GM23338 (cell line): ENCODE measurements at regions not wholly inside any gene's neighbourhood (a gene's known extent, or its start where the extent isn't known, plus 50 kb on each side); places are given as distances from the start of the nearest gene placed in this dataset.

Experiments
- ATAC-seq: fragments of 200-7000 bp; cut with Tn5 transposase; 3 replicates; pipeline ENCODE4 v1.9.1; 2020
- DNase-seq: peaks from one replicate; pipeline ENCODE4 v3.0.0-alpha.2; 2015; ENCODE audit warnings: low spot score
- H2AFZ ChIP-seq: fragments of 200-600 bp; sonication (generic); 2 replicates; pipeline ENCODE4 v1.8.0; 2016; ENCODE audit warnings: antibody characterized with exemption, mild to moderate bottlenecking, moderate library complexity
- H3F3A ChIP-seq: fragments of 200-600 bp; sonication (generic); replicated peaks from 2 replicates; pipeline ENCODE4 v1.8.0; 2017; ENCODE audit warnings: antibody characterized with exemption, mixed run types, low read depth
- H3K27ac ChIP-seq: fragments of 200-600 bp; sonication (generic); 2 replicates; pipeline ENCODE4 v1.6.1; 2016; ENCODE audit warnings: low read depth
- H3K27me3 ChIP-seq: fragments of 200-600 bp; sonication (generic); 2 replicates; pipeline ENCODE4 v1.8.0; 2016; ENCODE audit warnings: mild to moderate bottlenecking, mixed run types, moderate library complexity; ENCODE audit not compliant: insufficient read depth
- H3K36me3 ChIP-seq: fragments of 200-600 bp; sonication (generic); 2 replicates; pipeline ENCODE4 v1.8.0; 2016; ENCODE audit warnings: mild to moderate bottlenecking; ENCODE audit not compliant: insufficient read depth
- H3K4me1 ChIP-seq: fragments of 200-600 bp; sonication (generic); 2 replicates; pipeline ENCODE4 v1.8.0; 2016; ENCODE audit warnings: mild to moderate bottlenecking, moderate library complexity; ENCODE audit not compliant: insufficient read depth
- H3K4me2 ChIP-seq: fragments of 200-600 bp; sonication (generic); 2 replicates; pipeline ENCODE4 v1.7.1; 2017; ENCODE audit warnings: mixed run types
- H3K4me3 ChIP-seq: fragments of 200-600 bp; sonication (generic); 2 replicates; pipeline ENCODE4 v1.6.1; 2016; ENCODE audit warnings: mixed run types
- H3K79me2 ChIP-seq: fragments of 200-600 bp; sonication (generic); replicated peaks from 2 replicates; pipeline ENCODE4 v1.8.0; 2017; ENCODE audit warnings: mild to moderate bottlenecking; ENCODE audit not compliant: insufficient read depth
- H3K9me2 ChIP-seq: fragments of 200-600 bp; sonication (generic); 2 replicates; pipeline ENCODE4 v1.8.0; 2017; ENCODE audit not compliant: insufficient read depth
- H4K20me1 ChIP-seq: fragments of 200-600 bp; sonication (generic); replicated peaks from 2 replicates; pipeline ENCODE4 v1.8.0; 2017; ENCODE audit warnings: mild to moderate bottlenecking; ENCODE audit not compliant: insufficient read depth
- H3K27ac Mint-ChIP-seq: 2 replicates; pipeline ENCODE4 v1.8.0; 2020; ENCODE audit warnings: inconsistent platforms, mild to moderate bottlenecking, moderate library complexity, mixed read lengths
- H3K27me3 Mint-ChIP-seq: 3 replicates; pipeline ENCODE4 v1.8.0; 2022; ENCODE audit warnings: low read depth, mild to moderate bottlenecking, moderate library complexity, mixed read lengths, inconsistent platforms; ENCODE audit not compliant: insufficient read depth, poor library complexity
- H3K36me3 Mint-ChIP-seq: 3 replicates; pipeline ENCODE4 v1.8.0; 2021; ENCODE audit warnings: low read depth, mild to moderate bottlenecking, inconsistent platforms, moderate library complexity, mixed read lengths
- H3K4me1 Mint-ChIP-seq: 3 replicates; pipeline ENCODE4 v1.8.0; 2020; ENCODE audit warnings: mild to moderate bottlenecking, inconsistent platforms, mixed read lengths
- H3K4me3 Mint-ChIP-seq: 3 replicates; pipeline ENCODE4 v1.8.0; 2021; ENCODE audit warnings: moderate library complexity, mild to moderate bottlenecking, inconsistent platforms, mixed read lengths
- H3K9me3 Mint-ChIP-seq: 3 replicates; pipeline ENCODE4 v1.8.0; 2020; ENCODE audit warnings: moderate library complexity, mild to moderate bottlenecking, inconsistent platforms, mixed read lengths
- CREB1 ChIP-seq: fragments of 250-450 bp; sonication (Bioruptor Pico); IDR thresholded peaks from 2 replicates; pipeline ENCODE4 v1.5.0; 2020; ENCODE audit warnings: low read depth, mild to moderate bottlenecking, moderate library complexity
- EZH2 ChIP-seq: fragments of 200-600 bp; sonication (generic); IDR thresholded peaks from one replicate; pipeline ENCODE4 v1.8.0; 2017; ENCODE audit warnings: antibody characterized with exemption, mild to moderate bottlenecking, low read depth; ENCODE audit not compliant: unreplicated experiment
- EZH2phosphoT487 ChIP-seq: fragments of 200-600 bp; sonication (generic); IDR thresholded peaks from one replicate; pipeline ENCODE4 v1.8.1; 2018; ENCODE audit warnings: antibody characterized with exemption; ENCODE audit not compliant: unreplicated experiment
- JUNB ChIP-seq: IDR thresholded peaks from one replicate; pipeline ENCODE4 v1.6.1; 2016; ENCODE audit warnings: antibody characterized with exemption; ENCODE audit not compliant: unreplicated experiment
- NANOG ChIP-seq: IDR thresholded peaks from 2 replicates; pipeline ENCODE4 v1.6.1; 2016; ENCODE audit warnings: antibody characterized with exemption, borderline replicate concordance
- STAT1 ChIP-seq: IDR thresholded peaks from one replicate; pipeline ENCODE4 v1.6.1; 2016; ENCODE audit warnings: antibody characterized with exemption; ENCODE audit not compliant: unreplicated experiment
- ZNF114 ChIP-seq: fragments of 250-450 bp; sonication (Bioruptor Pico); IDR thresholded peaks from 2 replicates; pipeline ENCODE4 v1.5.0; 2020; ENCODE audit warnings: mild to moderate bottlenecking, moderate library complexity
- ZNF331 ChIP-seq: fragments of 250-450 bp; sonication (Bioruptor Pico); IDR thresholded peaks from 2 replicates; pipeline ENCODE4 v1.5.0; 2020; ENCODE audit warnings: low read depth, mild to moderate bottlenecking, moderate library complexity
- TF ChIP-seq, protein P1 (sequence below): IDR thresholded peaks from one replicate; pipeline ENCODE4 v1.6.1; 2018; ENCODE audit warnings: antibody characterized with exemption; ENCODE audit not compliant: unreplicated experiment
- TF ChIP-seq, protein P2 (sequence below): IDR thresholded peaks from 2 replicates; pipeline ENCODE4 v1.6.1; 2016; ENCODE audit warnings: antibody characterized with exemption
- TF ChIP-seq, protein P3 (sequence below): fragments of 250-450 bp; sonication (Bioruptor Pico); IDR thresholded peaks from 2 replicates; pipeline ENCODE4 v1.5.0; 2020; ENCODE audit warnings: mild to moderate bottlenecking, moderate library complexity
- TF ChIP-seq, protein P4 (sequence below), 2 experiments: fragments of 200-600 bp in 1 of 2; sonication (generic) in 1 of 2; conservative IDR thresholded peaks; 2 replicates each; pipeline versions ENCODE4 v1.5.1 to v1.6.1; 2016 to 2017; ENCODE audit warnings: antibody characterized with exemption in 2 of 2, low read depth in 2 of 2, mild to moderate bottlenecking in 2 of 2, moderate library complexity in 1 of 2

GRCh38 chr9:84485539-84485938 lies 145.0 kb upstream of the SLC28A3 start (continued):
- TF ChIP-seq, protein P1, sequence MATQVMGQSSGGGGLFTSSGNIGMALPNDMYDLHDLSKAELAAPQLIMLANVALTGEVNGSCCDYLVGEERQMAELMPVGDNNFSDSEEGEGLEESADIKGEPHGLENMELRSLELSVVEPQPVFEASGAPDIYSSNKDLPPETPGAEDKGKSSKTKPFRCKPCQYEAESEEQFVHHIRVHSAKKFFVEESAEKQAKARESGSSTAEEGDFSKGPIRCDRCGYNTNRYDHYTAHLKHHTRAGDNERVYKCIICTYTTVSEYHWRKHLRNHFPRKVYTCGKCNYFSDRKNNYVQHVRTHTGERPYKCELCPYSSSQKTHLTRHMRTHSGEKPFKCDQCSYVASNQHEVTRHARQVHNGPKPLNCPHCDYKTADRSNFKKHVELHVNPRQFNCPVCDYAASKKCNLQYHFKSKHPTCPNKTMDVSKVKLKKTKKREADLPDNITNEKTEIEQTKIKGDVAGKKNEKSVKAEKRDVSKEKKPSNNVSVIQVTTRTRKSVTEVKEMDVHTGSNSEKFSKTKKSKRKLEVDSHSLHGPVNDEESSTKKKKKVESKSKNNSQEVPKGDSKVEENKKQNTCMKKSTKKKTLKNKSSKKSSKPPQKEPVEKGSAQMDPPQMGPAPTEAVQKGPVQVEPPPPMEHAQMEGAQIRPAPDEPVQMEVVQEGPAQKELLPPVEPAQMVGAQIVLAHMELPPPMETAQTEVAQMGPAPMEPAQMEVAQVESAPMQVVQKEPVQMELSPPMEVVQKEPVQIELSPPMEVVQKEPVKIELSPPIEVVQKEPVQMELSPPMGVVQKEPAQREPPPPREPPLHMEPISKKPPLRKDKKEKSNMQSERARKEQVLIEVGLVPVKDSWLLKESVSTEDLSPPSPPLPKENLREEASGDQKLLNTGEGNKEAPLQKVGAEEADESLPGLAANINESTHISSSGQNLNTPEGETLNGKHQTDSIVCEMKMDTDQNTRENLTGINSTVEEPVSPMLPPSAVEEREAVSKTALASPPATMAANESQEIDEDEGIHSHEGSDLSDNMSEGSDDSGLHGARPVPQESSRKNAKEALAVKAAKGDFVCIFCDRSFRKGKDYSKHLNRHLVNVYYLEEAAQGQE, result no peak
- TF ChIP-seq ZNF114 (CRISPR knock-in tag) (no peak), NANOG (no peak), STAT1 (no peak)

- Mint-ChIP-seq H3K27ac (no peak overlapping the region), H3K4me1 (peaks cover 7% of the 10 kb centered on the region; the same call in 2 of the 3 replicates), H3K4me3 (no peak overlapping the region), H3K27me3 (peaks cover 5% of the 10 kb centered on the region), H3K9me3 (no peaks in the 10 kb centered on the region), H3K36me3 (no peaks in the 10 kb centered on the region)
- no peak for TF ChIP-seq EZH2phosphoT487
- no peak for TF ChIP-seq ZNF114 (CRISPR knock-in tag)
- no peak for TF ChIP-seq CREB1
- TF ChIP-seq EZH2, result no peak
- TF ChIP-seq ZNF331, result no peak
- TF ChIP-seq NANOG, result no peak
- TF ChIP-seq STAT1, result no peak
- TF ChIP-seq, protein P2, sequence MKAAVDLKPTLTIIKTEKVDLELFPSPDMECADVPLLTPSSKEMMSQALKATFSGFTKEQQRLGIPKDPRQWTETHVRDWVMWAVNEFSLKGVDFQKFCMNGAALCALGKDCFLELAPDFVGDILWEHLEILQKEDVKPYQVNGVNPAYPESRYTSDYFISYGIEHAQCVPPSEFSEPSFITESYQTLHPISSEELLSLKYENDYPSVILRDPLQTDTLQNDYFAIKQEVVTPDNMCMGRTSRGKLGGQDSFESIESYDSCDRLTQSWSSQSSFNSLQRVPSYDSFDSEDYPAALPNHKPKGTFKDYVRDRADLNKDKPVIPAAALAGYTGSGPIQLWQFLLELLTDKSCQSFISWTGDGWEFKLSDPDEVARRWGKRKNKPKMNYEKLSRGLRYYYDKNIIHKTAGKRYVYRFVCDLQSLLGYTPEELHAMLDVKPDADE, result no peak
- TF ChIP-seq, protein P3, sequence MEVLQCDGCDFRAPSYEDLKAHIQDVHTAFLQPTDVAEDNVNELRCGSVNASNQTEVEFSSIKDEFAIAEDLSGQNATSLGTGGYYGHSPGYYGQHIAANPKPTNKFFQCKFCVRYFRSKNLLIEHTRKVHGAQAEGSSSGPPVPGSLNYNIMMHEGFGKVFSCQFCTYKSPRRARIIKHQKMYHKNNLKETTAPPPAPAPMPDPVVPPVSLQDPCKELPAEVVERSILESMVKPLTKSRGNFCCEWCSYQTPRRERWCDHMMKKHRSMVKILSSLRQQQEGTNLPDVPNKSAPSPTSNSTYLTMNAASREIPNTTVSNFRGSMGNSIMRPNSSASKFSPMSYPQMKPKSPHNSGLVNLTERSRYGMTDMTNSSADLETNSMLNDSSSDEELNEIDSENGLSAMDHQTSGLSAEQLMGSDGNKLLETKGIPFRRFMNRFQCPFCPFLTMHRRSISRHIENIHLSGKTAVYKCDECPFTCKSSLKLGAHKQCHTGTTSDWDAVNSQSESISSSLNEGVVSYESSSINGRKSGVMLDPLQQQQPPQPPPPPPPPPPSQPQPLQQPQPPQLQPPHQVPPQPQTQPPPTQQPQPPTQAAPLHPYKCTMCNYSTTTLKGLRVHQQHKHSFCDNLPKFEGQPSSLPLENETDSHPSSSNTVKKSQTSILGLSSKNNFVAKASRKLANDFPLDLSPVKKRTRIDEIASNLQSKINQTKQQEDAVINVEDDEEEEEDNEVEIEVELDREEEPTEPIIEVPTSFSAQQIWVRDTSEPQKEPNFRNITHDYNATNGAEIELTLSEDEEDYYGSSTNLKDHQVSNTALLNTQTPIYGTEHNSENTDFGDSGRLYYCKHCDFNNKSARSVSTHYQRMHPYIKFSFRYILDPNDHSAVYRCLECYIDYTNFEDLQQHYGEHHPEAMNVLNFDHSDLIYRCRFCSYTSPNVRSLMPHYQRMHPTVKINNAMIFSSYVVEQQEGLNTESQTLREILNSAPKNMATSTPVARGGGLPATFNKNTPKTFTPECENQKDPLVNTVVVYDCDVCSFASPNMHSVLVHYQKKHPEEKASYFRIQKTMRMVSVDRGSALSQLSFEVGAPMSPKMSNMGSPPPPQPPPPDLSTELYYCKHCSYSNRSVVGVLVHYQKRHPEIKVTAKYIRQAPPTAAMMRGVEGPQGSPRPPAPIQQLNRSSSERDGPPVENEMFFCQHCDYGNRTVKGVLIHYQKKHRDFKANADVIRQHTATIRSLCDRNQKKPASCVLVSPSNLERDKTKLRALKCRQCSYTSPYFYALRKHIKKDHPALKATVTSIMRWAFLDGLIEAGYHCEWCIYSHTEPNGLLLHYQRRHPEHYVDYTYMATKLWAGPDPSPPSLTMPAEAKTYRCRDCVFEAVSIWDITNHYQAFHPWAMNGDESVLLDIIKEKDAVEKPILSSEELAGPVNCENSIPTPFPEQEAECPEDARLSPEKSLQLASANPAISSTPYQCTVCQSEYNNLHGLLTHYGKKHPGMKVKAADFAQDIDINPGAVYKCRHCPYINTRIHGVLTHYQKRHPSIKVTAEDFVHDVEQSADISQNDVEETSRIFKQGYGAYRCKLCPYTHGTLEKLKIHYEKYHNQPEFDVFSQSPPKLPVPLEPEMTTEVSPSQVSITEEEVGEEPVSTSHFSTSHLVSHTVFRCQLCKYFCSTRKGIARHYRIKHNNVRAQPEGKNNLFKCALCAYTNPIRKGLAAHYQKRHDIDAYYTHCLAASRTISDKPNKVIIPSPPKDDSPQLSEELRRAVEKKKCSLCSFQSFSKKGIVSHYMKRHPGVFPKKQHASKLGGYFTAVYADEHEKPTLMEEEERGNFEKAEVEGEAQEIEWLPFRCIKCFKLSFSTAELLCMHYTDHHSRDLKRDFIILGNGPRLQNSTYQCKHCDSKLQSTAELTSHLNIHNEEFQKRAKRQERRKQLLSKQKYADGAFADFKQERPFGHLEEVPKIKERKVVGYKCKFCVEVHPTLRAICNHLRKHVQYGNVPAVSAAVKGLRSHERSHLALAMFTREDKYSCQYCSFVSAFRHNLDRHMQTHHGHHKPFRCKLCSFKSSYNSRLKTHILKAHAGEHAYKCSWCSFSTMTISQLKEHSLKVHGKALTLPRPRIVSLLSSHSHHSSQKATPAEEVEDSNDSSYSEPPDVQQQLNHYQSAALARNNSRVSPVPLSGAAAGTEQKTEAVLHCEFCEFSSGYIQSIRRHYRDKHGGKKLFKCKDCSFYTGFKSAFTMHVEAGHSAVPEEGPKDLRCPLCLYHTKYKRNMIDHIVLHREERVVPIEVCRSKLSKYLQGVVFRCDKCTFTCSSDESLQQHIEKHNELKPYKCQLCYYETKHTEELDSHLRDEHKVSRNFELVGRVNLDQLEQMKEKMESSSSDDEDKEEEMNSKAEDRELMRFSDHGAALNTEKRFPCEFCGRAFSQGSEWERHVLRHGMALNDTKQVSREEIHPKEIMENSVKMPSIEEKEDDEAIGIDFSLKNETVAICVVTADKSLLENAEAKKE (CRISPR knock-in tag), result no peak
- TF ChIP-seq, protein P4, sequence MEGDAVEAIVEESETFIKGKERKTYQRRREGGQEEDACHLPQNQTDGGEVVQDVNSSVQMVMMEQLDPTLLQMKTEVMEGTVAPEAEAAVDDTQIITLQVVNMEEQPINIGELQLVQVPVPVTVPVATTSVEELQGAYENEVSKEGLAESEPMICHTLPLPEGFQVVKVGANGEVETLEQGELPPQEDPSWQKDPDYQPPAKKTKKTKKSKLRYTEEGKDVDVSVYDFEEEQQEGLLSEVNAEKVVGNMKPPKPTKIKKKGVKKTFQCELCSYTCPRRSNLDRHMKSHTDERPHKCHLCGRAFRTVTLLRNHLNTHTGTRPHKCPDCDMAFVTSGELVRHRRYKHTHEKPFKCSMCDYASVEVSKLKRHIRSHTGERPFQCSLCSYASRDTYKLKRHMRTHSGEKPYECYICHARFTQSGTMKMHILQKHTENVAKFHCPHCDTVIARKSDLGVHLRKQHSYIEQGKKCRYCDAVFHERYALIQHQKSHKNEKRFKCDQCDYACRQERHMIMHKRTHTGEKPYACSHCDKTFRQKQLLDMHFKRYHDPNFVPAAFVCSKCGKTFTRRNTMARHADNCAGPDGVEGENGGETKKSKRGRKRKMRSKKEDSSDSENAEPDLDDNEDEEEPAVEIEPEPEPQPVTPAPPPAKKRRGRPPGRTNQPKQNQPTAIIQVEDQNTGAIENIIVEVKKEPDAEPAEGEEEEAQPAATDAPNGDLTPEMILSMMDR (conservative IDR thresholded peaks at IDR 0.05; ENCODE audit: low read depth in 2 of 2), result no peak
- TF ChIP-seq JUNB, result no peak
- Histone ChIP-seq H3K79me2 (no peaks in the 10 kb centered on the region), H3K4me3 (no peak overlapping the region), H3K36me3 (no peaks in the 10 kb centered on the region), H2AFZ (no peak overlapping the region), H3K27ac (no peak overlapping the region), H3K4me2 (no peak overlapping the region), H3K9me2 (peaks cover 6% of the 10 kb centered on the region; the same call in 1 of the 2 replicates), H3F3A (no peaks in the 10 kb centered on the region), H4K20me1 (no peaks in the 10 kb centered on the region; the same call in 1 of the 2 replicates), H3K27me3 (no peaks in the 10 kb centered on the region), H3K4me1 (no peaks in the 10 kb centered on the region)
- no peak for ATAC-seq
- no peak for DNase-seq
Observed at GRCh38 chr9:84486663-84487062, 146.1 kb upstream of the SLC28A3 start.
